ENCODE measurements at regions not wholly inside any gene's neighbourhood (a gene's known extent, or its start where the extent isn't known, plus 50 kb on each side); places are given as distances from the start of the nearest gene placed in this dataset.
"Not testable (repeated sequence)": the region's sequence is repeated elsewhere in the genome, so short reads cannot be mapped to it uniquely, and the experiment has no call there.

GRCh38 chr15:26038693-26039092, 175.6 kb upstream of the ATP10A start:
- 35 to 47% methylated on average over 6 of the region's 6 CpGs for WGBS, 2 donors
- peaks cover 0 to 13% (median 0%) of the 10 kb centered on the region in 11 donors for H3K9me3 ChIP-seq
- peaks cover 0 to 24% (median 5%) of the 10 kb centered on the region in 7 donors for H3K27me3 ChIP-seq
- ATAC-seq, result no peak
- H3K4me1 ChIP-seq, result no peaks in the 10 kb centered on the region
- H3K4me3 ChIP-seq, result no peak overlapping the region
- no peak for DNase-seq
- no peaks in the 10 kb centered on the region for H3K36me3 ChIP-seq
- TF ChIP-seq, protein P1, sequence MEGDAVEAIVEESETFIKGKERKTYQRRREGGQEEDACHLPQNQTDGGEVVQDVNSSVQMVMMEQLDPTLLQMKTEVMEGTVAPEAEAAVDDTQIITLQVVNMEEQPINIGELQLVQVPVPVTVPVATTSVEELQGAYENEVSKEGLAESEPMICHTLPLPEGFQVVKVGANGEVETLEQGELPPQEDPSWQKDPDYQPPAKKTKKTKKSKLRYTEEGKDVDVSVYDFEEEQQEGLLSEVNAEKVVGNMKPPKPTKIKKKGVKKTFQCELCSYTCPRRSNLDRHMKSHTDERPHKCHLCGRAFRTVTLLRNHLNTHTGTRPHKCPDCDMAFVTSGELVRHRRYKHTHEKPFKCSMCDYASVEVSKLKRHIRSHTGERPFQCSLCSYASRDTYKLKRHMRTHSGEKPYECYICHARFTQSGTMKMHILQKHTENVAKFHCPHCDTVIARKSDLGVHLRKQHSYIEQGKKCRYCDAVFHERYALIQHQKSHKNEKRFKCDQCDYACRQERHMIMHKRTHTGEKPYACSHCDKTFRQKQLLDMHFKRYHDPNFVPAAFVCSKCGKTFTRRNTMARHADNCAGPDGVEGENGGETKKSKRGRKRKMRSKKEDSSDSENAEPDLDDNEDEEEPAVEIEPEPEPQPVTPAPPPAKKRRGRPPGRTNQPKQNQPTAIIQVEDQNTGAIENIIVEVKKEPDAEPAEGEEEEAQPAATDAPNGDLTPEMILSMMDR (IDR thresholded peaks at IDR 0.05), result no peak
- intact Hi-C loops (cut with DNase I), result no loop called here
- no peak overlapping the region for H3K27ac ChIP-seq

DNA sequence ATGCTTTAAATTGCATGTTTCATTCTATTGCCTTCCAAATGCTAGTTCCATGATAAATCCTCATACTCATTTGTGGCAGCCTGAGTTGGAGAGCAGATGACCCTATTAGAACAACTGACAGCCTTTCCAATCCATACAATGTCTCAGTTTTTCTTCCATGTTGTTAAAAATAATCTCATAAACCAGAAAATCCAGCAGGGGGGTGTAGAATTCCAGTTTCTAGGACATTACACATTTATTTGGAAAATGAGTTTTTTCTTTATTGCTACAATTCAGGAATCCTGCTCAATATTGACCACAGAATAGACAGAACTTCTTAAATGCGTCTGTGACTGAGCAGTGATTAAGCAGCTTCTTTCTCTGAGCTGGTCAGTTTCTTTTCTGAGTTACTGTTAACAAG, 174.2 kb upstream of the ATP10A start:
- peaks cover 0 to 13% (median 0%) of the 10 kb centered on the region in 11 donors for H3K9me3 ChIP-seq
- 68 to 77% methylated on average over 1 of the region's 1 CpG for WGBS, 2 donors
- no peak overlapping the region for H3K27ac ChIP-seq
- H3K27me3 ChIP-seq, result peaks cover 0 to 29% (median 10%) of the 10 kb centered on the region in 7 donors
- TF ChIP-seq, protein P1 (IDR thresholded peaks at IDR 0.05), result no peak
- ATAC-seq (no peak), DNase-seq (no peak)
- no peaks in the 10 kb centered on the region for H3K4me1 ChIP-seq
- no peaks in the 10 kb centered on the region for H3K36me3 ChIP-seq
- H3K4me3 ChIP-seq, result no peak overlapping the region
- intact Hi-C loops (cut with DNase I), result no loop called here

DNA sequence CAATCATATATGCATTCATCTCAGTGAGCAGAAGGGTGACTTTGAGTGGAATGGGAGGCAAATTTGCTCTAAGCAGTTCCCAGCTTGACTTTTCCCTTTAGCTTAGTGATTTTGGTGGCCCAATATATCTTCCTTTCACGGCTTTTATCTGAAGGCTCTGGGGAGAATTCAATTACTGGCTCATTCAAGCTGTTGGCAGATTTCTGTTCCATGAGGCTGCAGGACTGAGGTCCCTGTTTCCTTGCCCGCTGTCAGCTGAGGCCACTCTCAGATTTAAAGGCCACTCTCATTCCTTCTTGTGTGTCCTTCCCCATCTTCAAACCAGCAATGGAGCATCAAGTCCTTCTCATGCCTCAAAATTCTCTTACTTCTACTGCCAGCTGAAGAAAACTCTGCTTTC, 170.4 kb upstream of the ATP10A start:
- H3K36me3 ChIP-seq, result no peaks in the 10 kb centered on the region
- 55 to 67% methylated on average over 2 of the region's 2 CpGs for WGBS, 2 donors
- TF ChIP-seq, protein P1 (IDR thresholded peaks at IDR 0.05), result no peak
- no peaks in the 10 kb centered on the region for H3K4me1 ChIP-seq
- H3K27ac ChIP-seq, result no peak overlapping the region
- intact Hi-C loops (cut with DNase I), result no loop called here
- H3K9me3 ChIP-seq, result no peaks in the 10 kb centered on the region
- no peak overlapping the region for H3K4me3 ChIP-seq
- H3K27me3 ChIP-seq, result peaks cover 0 to 34% (median 21%) of the 10 kb centered on the region in 7 donors
- DNase-seq (no peak), ATAC-seq (no peak)

- DNase-seq (no peak), ATAC-seq (no peak)
- H3K4me3 ChIP-seq, result no peak overlapping the region
- TF ChIP-seq, protein P1 (IDR thresholded peaks at IDR 0.05), result no peak
- 63 to 70% methylated on average over 9 of the region's 9 CpGs for WGBS, 2 donors
- no peaks in the 10 kb centered on the region for H3K36me3 ChIP-seq
- no peaks in the 10 kb centered on the region for H3K4me1 ChIP-seq
- peaks cover 0 to 32% (median 20%) of the 10 kb centered on the region in 7 donors for H3K27me3 ChIP-seq
- no peak overlapping the region for H3K27ac ChIP-seq
- H3K9me3 ChIP-seq, result no peaks in the 10 kb centered on the region
- intact Hi-C loops (cut with DNase I), result no loop called here
These were observed 169.2 kb upstream of the ATP10A start for GRCh38 chr15:26032162-26032846.

- not testable (repeated sequence) for H3K36me3 ChIP-seq, H3K4me1 ChIP-seq, H3K4me3 ChIP-seq, DNase-seq, H3K9me3 ChIP-seq, ATAC-seq, H3K27ac ChIP-seq
- intact Hi-C loops (cut with DNase I), result loop anchor here in 1 of 10 donors (10.0 kb wide), 1 partner anchor 65 kb away; no protein-coding TSS in a partner anchor
- 81 to 85% methylated on average over 7 of the region's 7 CpGs for WGBS, 2 donors
- peaks cover 0 to 26% (median 17%) of the 10 kb centered on the region in 7 donors for H3K27me3 ChIP-seq
These were observed 166.5 kb upstream of the ATP10A start for GRCh38 chr15:26029586-26029985.
